ENCODE measurements at regions not wholly inside any gene's neighbourhood (a gene's known extent, or its start where the extent isn't known, plus 50 kb on each side); places are given as distances from the start of the nearest gene placed in this dataset.
"Not testable (repeated sequence)": the region's sequence is repeated elsewhere in the genome, so short reads cannot be mapped to it uniquely, and the experiment has no call there.

GRCh38 chr21:25531538-25532250 is 75.6 kb downstream of the MRPL39 start:
- TF ChIP-seq POLR2A (IDR thresholded peaks at IDR 0.05; ENCODE audit: control extremely low read depth in 1 of 2, low read depth in 2 of 2, low read length in 2 of 2); CTCF (IDR thresholded peaks at IDR 0.05; ENCODE audit: control extremely low read depth in 1 of 3, insufficient read depth in 1 of 3, low read depth in 1 of 3, low read length in 3 of 3); RNF2 (IDR thresholded peaks at IDR 0.05; ENCODE audit: borderline replicate concordance, low read depth, low read length, missing control alignments, poor library complexity, severe bottlenecking); MAX (IDR thresholded peaks at IDR 0.05); HDAC6 (IDR thresholded peaks at IDR 0.05; ENCODE audit: low read depth, low read length): not testable (repeated sequence)
